ENCODE measurements at regions not wholly inside any gene's neighbourhood (a gene's known extent, or its start where the extent isn't known, plus 50 kb on each side); places are given as distances from the start of the nearest gene placed in this dataset.

DNA sequence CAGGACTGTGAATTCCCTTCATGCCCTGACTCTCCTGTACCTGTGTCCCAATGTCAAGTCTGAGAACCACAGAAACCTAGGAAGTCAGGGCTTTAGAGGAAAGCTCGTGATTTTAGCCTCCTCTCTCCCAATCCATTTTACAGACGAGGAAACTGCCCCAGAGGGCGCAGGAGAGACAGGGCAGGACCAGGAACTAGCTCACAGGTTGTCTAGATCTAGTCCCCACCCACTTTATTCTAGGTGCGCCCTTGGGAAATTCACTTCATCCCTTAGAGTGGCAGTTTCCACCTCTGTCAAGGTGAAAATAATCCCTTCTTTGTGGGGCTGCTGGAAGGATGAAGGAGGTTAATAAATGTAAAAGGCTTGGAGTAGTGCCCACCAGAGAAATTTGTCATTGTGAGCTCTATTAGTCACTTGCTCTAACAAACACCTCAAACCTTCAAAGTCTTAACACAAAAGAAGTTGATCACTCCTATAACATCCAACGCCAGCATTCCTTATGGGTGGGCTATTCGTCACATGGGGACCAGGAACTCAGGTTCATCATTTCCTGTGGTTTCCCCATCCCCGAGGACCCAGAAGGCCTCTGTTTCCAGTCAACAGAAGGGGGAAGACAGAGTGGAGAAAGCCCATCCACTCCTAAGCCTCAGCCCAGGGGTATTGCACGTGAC is 282.3 kb downstream of the XXYLT1 start:
- Histone ChIP-seq H3K4me1 (ENCODE audit: control insufficient read depth, insufficient read depth, low read length) (peaks cover 4% of the 10 kb centered on the region), H3K27me3 (ENCODE audit: control insufficient read depth, insufficient read depth, low read length, poor library complexity, severe bottlenecking) (no peaks in the 10 kb centered on the region), H3K9me3 (ENCODE audit: control insufficient read depth, low read length) (no peaks in the 10 kb centered on the region), H3K4me3 (ENCODE audit: insufficient read depth, low read depth, low read length) (no peak overlapping the region), H3K27ac (ENCODE audit: insufficient read depth, low read depth, low read length, poor library complexity, severe bottlenecking) (no peak overlapping the region), H3K36me3 (ENCODE audit: control insufficient read depth, insufficient read depth, low read length) (no peaks in the 10 kb centered on the region)
- WGBS, 2 experiments, result 91 to 93% methylated on average over 8 of the region's 8 CpGs

DNA sequence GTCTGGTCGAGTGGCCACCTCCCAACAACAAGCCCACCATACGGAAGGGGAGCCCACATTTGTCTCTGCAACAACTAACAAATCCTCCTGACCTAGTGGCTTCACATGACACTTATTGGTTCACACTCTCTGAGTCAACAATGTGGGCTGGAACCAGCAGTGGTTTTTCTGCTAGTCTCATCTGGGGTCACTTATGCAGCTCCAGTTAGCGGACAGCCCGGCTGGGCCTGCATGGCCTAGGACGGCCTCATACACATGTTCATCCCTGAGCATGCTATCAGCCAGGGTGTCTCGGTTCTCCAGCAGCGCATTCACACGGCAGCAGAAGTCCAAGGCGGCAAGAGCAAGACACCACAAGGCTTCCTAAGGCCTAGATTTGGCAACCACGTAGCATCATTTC is 281.7 kb downstream of the XXYLT1 start:
- Histone ChIP-seq H3K9me3 (ENCODE audit: control insufficient read depth, low read length) (no peaks in the 10 kb centered on the region), H3K36me3 (ENCODE audit: control insufficient read depth, insufficient read depth, low read length) (no peaks in the 10 kb centered on the region), H3K27me3 (ENCODE audit: control insufficient read depth, insufficient read depth, low read length, poor library complexity, severe bottlenecking) (no peaks in the 10 kb centered on the region), H3K27ac (ENCODE audit: insufficient read depth, low read depth, low read length, poor library complexity, severe bottlenecking) (no peak overlapping the region), H3K4me3 (ENCODE audit: insufficient read depth, low read depth, low read length) (no peak overlapping the region), H3K4me1 (ENCODE audit: control insufficient read depth, insufficient read depth, low read length) (no peaks in the 10 kb centered on the region)
- 84% methylated on average over 10 of the region's 10 CpGs for WGBS, 2 experiments

DNA sequence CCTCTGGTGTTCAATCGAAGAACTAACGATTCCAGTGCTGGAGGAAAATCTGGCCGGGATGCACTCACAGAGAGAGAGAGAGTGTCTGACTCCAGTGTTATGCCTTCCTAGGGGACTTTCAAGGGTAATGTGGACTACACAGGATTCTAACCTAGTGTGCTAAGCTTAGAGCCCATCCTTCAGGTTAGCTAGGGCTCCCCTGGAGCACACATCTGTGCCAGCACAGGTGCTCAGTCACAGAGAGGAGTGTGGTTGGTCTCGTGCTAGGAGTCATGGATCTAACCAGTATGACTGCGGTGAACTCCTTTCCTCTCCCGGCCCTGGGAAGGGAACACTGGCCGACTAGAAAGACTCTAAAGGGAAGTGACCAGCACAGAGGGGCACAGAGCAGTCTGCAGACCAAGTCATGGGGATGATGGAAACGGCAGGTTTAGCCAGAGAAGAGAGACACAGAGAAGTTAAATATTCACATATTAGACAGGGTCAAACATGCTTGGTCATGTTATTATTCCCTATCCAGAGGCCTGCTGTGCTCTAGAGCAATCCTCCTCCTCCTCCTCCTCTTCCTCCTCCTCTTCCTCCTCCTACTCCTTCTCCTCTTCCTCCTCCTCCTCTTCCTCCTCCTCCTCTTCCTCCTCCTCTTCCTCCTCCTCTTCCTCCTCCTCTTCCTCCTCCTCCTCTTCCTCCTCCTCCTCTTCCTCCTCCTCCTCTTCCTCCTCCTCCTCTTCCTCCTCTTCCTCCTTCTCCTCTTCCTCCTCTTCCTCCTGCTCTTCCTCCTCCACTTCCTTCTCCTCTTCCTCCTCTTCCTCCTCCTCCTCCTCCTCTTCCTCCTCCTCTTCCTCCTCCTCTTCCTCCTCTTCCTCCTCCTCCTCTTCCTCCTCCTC is 280.3 kb downstream of the XXYLT1 start:
- Histone ChIP-seq H3K4me3 (ENCODE audit: insufficient read depth, low read depth, low read length) (no peak overlapping the region), H3K36me3 (ENCODE audit: control insufficient read depth, insufficient read depth, low read length) (no peaks in the 10 kb centered on the region), H3K4me1 (ENCODE audit: control insufficient read depth, insufficient read depth, low read length) (no peaks in the 10 kb centered on the region), H3K27me3 (ENCODE audit: control insufficient read depth, insufficient read depth, low read length, poor library complexity, severe bottlenecking) (no peaks in the 10 kb centered on the region), H3K9me3 (ENCODE audit: control insufficient read depth, low read length) (no peaks in the 10 kb centered on the region), H3K27ac (ENCODE audit: insufficient read depth, low read depth, low read length, poor library complexity, severe bottlenecking) (no peak overlapping the region)
- WGBS, 2 experiments, result 92% methylated on average over 8 of the region's 8 CpGs

GRCh38 chr3:194991338-194991654 is 279.7 kb downstream of the XXYLT1 start:
- Histone ChIP-seq H3K36me3 (ENCODE audit: control insufficient read depth, insufficient read depth, low read length) (no peaks in the 10 kb centered on the region), H3K4me1 (ENCODE audit: control insufficient read depth, insufficient read depth, low read length) (no peaks in the 10 kb centered on the region), H3K27ac (ENCODE audit: insufficient read depth, low read depth, low read length, poor library complexity, severe bottlenecking) (no peak overlapping the region), H3K27me3 (ENCODE audit: control insufficient read depth, insufficient read depth, low read length, poor library complexity, severe bottlenecking) (no peaks in the 10 kb centered on the region), H3K4me3 (ENCODE audit: insufficient read depth, low read depth, low read length) (no peak overlapping the region), H3K9me3 (ENCODE audit: control insufficient read depth, low read length) (no peaks in the 10 kb centered on the region)
- 93 to 94% methylated on average over 3 of the region's 4 CpGs for WGBS, 2 experiments

DNA sequence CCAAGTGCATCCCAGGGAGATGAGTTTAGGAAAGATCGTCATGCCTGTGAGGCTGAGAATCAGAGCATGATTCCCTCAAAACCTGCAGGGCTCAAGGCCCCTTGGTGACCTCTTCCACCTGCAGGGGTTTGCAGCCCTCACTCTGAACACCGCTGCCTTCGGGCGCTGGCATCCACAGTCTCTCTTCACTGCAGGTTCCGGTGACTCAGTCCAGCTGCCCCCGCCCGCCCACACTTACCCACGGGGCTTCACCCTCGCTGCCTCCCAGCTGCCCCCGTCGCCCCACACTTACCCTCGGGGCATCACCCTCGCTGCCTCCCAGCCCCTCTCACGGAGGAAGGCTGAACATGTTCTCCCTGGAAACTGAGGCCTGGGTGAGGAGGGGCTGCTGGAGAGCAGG is 277.1 kb downstream of the XXYLT1 start:
- 89 to 91% methylated on average over 14 of the region's 14 CpGs for WGBS, 2 experiments
- H3K9me3 ChIP-seq (ENCODE audit: control insufficient read depth, low read length), result no peaks in the 10 kb centered on the region
- no peaks in the 10 kb centered on the region for H3K36me3 ChIP-seq (ENCODE audit: control insufficient read depth, insufficient read depth, low read length)
- H3K4me1 ChIP-seq (ENCODE audit: control insufficient read depth, insufficient read depth, low read length), result no peaks in the 10 kb centered on the region
- no peaks in the 10 kb centered on the region for H3K27me3 ChIP-seq (ENCODE audit: control insufficient read depth, insufficient read depth, low read length, poor library complexity, severe bottlenecking)
- H3K4me3 ChIP-seq (ENCODE audit: insufficient read depth, low read depth, low read length), result no peak overlapping the region
- no peak overlapping the region for H3K27ac ChIP-seq (ENCODE audit: insufficient read depth, low read depth, low read length, poor library complexity, severe bottlenecking)

GRCh38 chr3:194994551-194994981 is 276.4 kb downstream of the XXYLT1 start:
- 89 to 93% methylated on average over 6 of the region's 6 CpGs for WGBS, 2 experiments
- H3K36me3 ChIP-seq (ENCODE audit: control insufficient read depth, insufficient read depth, low read length), result no peaks in the 10 kb centered on the region
- no peaks in the 10 kb centered on the region for H3K4me1 ChIP-seq (ENCODE audit: control insufficient read depth, insufficient read depth, low read length)
- H3K9me3 ChIP-seq (ENCODE audit: control insufficient read depth, low read length), result no peaks in the 10 kb centered on the region
- no peaks in the 10 kb centered on the region for H3K27me3 ChIP-seq (ENCODE audit: control insufficient read depth, insufficient read depth, low read length, poor library complexity, severe bottlenecking)
- H3K27ac ChIP-seq (ENCODE audit: insufficient read depth, low read depth, low read length, poor library complexity, severe bottlenecking), result no peak overlapping the region
- H3K4me3 ChIP-seq (ENCODE audit: insufficient read depth, low read depth, low read length), result no peak overlapping the region

GRCh38 chr3:194995334-194995733 is 275.6 kb downstream of the XXYLT1 start:
- 91% methylated on average over 7 of the region's 7 CpGs for WGBS, 2 experiments

DNA sequence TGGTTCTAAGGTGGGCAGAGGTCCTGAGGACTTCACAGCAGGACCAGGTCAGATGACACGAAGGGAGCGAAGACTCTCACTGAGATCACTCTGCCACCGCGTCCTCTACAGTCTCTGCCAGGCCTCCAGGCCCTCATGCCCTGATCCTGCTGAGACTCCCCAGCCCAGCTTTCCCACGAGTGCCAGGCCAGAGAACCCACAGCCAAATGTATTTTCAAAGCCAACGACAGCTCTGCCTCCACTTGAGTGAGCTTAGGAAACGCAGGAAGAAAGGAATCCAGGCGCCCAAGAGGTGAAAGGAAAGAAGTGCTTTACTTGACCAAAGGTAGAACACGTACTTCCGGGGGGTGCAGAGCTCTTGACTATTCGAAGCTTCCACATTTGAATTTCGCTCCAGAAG is 275.0 kb downstream of the XXYLT1 start:
- Histone ChIP-seq H3K27ac (ENCODE audit: insufficient read depth, low read depth, low read length, poor library complexity, severe bottlenecking) (no peak overlapping the region), H3K9me3 (ENCODE audit: control insufficient read depth, low read length) (no peaks in the 10 kb centered on the region), H3K36me3 (ENCODE audit: control insufficient read depth, insufficient read depth, low read length) (no peaks in the 10 kb centered on the region), H3K4me1 (ENCODE audit: control insufficient read depth, insufficient read depth, low read length) (no peaks in the 10 kb centered on the region), H3K4me3 (ENCODE audit: insufficient read depth, low read depth, low read length) (no peak overlapping the region), H3K27me3 (ENCODE audit: control insufficient read depth, insufficient read depth, low read length, poor library complexity, severe bottlenecking) (no peaks in the 10 kb centered on the region)
- 77 to 80% methylated on average over 12 of the region's 12 CpGs for WGBS, 2 experiments

More at GRCh38 chr3:194995334-194995733, 275.6 kb downstream of the XXYLT1 start:
- H3K4me1 ChIP-seq (ENCODE audit: control insufficient read depth, insufficient read depth, low read length), result no peaks in the 10 kb centered on the region
- H3K27me3 ChIP-seq (ENCODE audit: control insufficient read depth, insufficient read depth, low read length, poor library complexity, severe bottlenecking), result no peaks in the 10 kb centered on the region
- no peak overlapping the region for H3K4me3 ChIP-seq (ENCODE audit: insufficient read depth, low read depth, low read length)
- H3K9me3 ChIP-seq (ENCODE audit: control insufficient read depth, low read length), result no peaks in the 10 kb centered on the region
- H3K36me3 ChIP-seq (ENCODE audit: control insufficient read depth, insufficient read depth, low read length), result no peaks in the 10 kb centered on the region
- no peak overlapping the region for H3K27ac ChIP-seq (ENCODE audit: insufficient read depth, low read depth, low read length, poor library complexity, severe bottlenecking)

GRCh38 chr3:194996746-194997145 is 274.2 kb downstream of the XXYLT1 start:
- 84 to 88% methylated on average over 9 of the region's 9 CpGs for WGBS, 2 experiments
- no peaks in the 10 kb centered on the region for H3K36me3 ChIP-seq (ENCODE audit: control insufficient read depth, insufficient read depth, low read length)

DNA sequence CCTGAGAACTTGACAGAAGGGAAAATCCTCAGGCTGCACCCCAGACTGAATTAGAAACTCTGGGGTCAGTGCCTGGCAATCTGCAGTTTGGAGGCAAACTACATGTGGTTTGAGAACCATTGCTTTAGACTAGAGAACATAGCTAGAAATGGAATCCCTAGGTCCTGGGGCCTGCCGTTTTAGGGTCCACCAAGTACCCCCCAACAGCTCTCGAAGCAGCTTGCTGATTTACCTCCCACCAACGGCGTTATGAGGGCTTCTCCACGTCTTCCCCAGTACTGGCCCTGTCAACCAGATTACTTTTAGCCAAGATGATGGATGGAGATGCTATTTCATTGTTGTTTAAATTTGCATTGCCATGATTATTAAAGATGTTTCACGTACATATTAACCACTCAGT is 272.5 kb downstream of the XXYLT1 start:
- no peaks in the 10 kb centered on the region for H3K36me3 ChIP-seq (ENCODE audit: control insufficient read depth, insufficient read depth, low read length)
- H3K9me3 ChIP-seq (ENCODE audit: control insufficient read depth, low read length), result no peaks in the 10 kb centered on the region
- WGBS, 2 experiments, result 92 to 94% methylated on average over 6 of the region's 6 CpGs
- H3K4me3 ChIP-seq (ENCODE audit: insufficient read depth, low read depth, low read length), result no peak overlapping the region
- H3K27ac ChIP-seq (ENCODE audit: insufficient read depth, low read depth, low read length, poor library complexity, severe bottlenecking), result no peak overlapping the region
- H3K4me1 ChIP-seq (ENCODE audit: control insufficient read depth, insufficient read depth, low read length), result peaks cover 8% of the 10 kb centered on the region
- no peaks in the 10 kb centered on the region for H3K27me3 ChIP-seq (ENCODE audit: control insufficient read depth, insufficient read depth, low read length, poor library complexity, severe bottlenecking)

More at GRCh38 chr3:194996746-194997145, 274.2 kb downstream of the XXYLT1 start:
- H3K9me3 ChIP-seq (ENCODE audit: control insufficient read depth, low read length), result no peaks in the 10 kb centered on the region
- no peaks in the 10 kb centered on the region for H3K27me3 ChIP-seq (ENCODE audit: control insufficient read depth, insufficient read depth, low read length, poor library complexity, severe bottlenecking)
- H3K4me1 ChIP-seq (ENCODE audit: control insufficient read depth, insufficient read depth, low read length), result no peaks in the 10 kb centered on the region
- no peak overlapping the region for H3K4me3 ChIP-seq (ENCODE audit: insufficient read depth, low read depth, low read length)
- no peak overlapping the region for H3K27ac ChIP-seq (ENCODE audit: insufficient read depth, low read depth, low read length, poor library complexity, severe bottlenecking)
